DND-41 (cell line): ENCODE measurements at regions not wholly inside any gene's neighbourhood (a gene's known extent, or its start where the extent isn't known, plus 50 kb on each side); places are given as distances from the start of the nearest gene placed in this dataset.

Experiments
- EZH2 ChIP-seq: IDR thresholded peaks from 3 replicates; pipeline ENCODE4 v1.6.1; 2012; ENCODE audit warnings: borderline replicate concordance, low read depth, mild to moderate bottlenecking, moderate library complexity, low read length, inconsistent platforms; ENCODE audit not compliant: severe bottlenecking
- TF ChIP-seq, protein P1 (sequence below): IDR thresholded peaks from 2 replicates; pipeline ENCODE4 v1.5.1; 2012; ENCODE audit warnings: borderline replicate concordance, low read length, moderate library complexity, mild to moderate bottlenecking; ENCODE audit not compliant: poor library complexity, severe bottlenecking; ENCODE audit errors: extremely low read depth

DNA sequence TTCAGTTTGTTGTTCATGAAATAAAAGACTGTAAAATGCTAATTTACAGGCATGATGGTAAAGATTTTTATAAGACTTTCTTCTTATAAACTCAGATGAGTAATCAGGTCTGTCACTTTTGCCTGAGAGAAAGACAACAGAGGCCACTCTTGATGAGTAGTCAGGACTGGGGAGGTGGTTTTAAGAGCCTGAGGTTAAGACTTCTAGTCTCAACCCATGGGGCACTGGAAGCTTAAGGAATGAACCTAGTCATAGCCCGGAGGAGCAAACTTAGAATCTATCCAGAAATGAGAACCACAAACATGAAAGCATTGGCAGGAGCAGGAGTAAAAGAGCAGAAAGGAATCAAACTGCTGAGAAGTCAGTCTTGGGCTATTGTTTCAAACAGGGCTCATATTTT is 846.3 kb upstream of the ARPP21 start:
- TF ChIP-seq, protein P1, sequence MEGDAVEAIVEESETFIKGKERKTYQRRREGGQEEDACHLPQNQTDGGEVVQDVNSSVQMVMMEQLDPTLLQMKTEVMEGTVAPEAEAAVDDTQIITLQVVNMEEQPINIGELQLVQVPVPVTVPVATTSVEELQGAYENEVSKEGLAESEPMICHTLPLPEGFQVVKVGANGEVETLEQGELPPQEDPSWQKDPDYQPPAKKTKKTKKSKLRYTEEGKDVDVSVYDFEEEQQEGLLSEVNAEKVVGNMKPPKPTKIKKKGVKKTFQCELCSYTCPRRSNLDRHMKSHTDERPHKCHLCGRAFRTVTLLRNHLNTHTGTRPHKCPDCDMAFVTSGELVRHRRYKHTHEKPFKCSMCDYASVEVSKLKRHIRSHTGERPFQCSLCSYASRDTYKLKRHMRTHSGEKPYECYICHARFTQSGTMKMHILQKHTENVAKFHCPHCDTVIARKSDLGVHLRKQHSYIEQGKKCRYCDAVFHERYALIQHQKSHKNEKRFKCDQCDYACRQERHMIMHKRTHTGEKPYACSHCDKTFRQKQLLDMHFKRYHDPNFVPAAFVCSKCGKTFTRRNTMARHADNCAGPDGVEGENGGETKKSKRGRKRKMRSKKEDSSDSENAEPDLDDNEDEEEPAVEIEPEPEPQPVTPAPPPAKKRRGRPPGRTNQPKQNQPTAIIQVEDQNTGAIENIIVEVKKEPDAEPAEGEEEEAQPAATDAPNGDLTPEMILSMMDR, result no peak
- TF ChIP-seq EZH2, result no peak
